Endothelial cell of umbilical vein (primary cell): ENCODE measurements at regions not wholly inside any gene's neighbourhood (a gene's known extent, or its start where the extent isn't known, plus 50 kb on each side); places are given as distances from the start of the nearest gene placed in this dataset.

Experiments used
- BruUV-seq: library from RNA; stranded (reverse); fragments of 400-500 nt; replicated peaks from 2 replicates; lab custom pipeline; 2021; lab: Mats Ljungman, UMichigan
- CTCF ChIA-PET: fragments of 300-600, 350-600 bp; sonication (Branson Sonifier 250); formaldehyde crosslinking; loops from one replicate; lab custom pipeline; 2021; ENCODE audit warnings: antibody characterized with exemption, inconsistent platforms; lab: Charles Lee
- POLR2A ChIA-PET: fragments of 300-600, 350-600 bp; sonication (Branson Sonifier 250); formaldehyde crosslinking; loops from one replicate; lab custom pipeline; 2021; ENCODE audit warnings: antibody characterized with exemption, inconsistent platforms; lab: Charles Lee
- DNase-seq: peaks from one replicate; pipeline ENCODE4 v3.0.0-alpha.2; 2011; ENCODE audit warnings: low read depth, low spot score
- FAIRE-seq: peaks from 2 replicates; lab custom pipeline; 2011; peaks lifted over from hg19 to GRCh38; lab: Jason Lieb, UNC
- H2AFZ ChIP-seq: 2 replicates; pipeline ENCODE4 v1.6.0; 2012; ENCODE audit warnings: low read depth, low read length, control low read depth, inconsistent platforms
- H3K27ac ChIP-seq: 2 replicates; pipeline ENCODE4 v1.5.1; 2011; ENCODE audit warnings: low read depth, mild to moderate bottlenecking, control low read depth, low read length, moderate library complexity; ENCODE audit not compliant: insufficient read depth
- H3K27me3 ChIP-seq, 2 experiments: 2 replicates each; pipeline versions ENCODE4 v1.6.0 to v1.6.1; 2011; ENCODE audit warnings: low read length in 2 of 2, mixed read lengths in 1 of 2; ENCODE audit not compliant: control insufficient read depth in 2 of 2, insufficient read depth in 2 of 2
- H3K36me3 ChIP-seq, 2 experiments: 2 replicates in 1 of 2; 3 replicates in 1 of 2; pipeline ENCODE4 v1.5.1; 2011; ENCODE audit warnings: low read length in 2 of 2, mild to moderate bottlenecking in 1 of 2, moderate library complexity in 1 of 2; ENCODE audit not compliant: control insufficient read depth in 2 of 2, insufficient read depth in 2 of 2; ENCODE audit errors: extremely low read depth in 1 of 2
- H3K4me1 ChIP-seq: 3 replicates; pipeline ENCODE4 v1.5.1; 2011; ENCODE audit warnings: mild to moderate bottlenecking, low read length; ENCODE audit not compliant: control insufficient read depth, insufficient read depth; ENCODE audit errors: extremely low read depth
- H3K4me2 ChIP-seq: 2 replicates; pipeline ENCODE4 v1.6.1; 2011; ENCODE audit warnings: low read length, control low read depth, mixed read lengths; ENCODE audit not compliant: insufficient read depth
- H3K4me3 ChIP-seq, 3 experiments: fragments of 200-600 bp in 1 of 3; sonication (generic), shearing (Covaris generic) in 1 of 3; replicated peaks in 1 of 3; 2 replicates each; pipeline ENCODE4 v1.5.1; 2011 to 2016; ENCODE audit warnings: control low read depth in 3 of 3, low read length in 3 of 3, mild to moderate bottlenecking in 2 of 3, inconsistent platforms in 1 of 3, low read depth in 1 of 3, moderate library complexity in 1 of 3; ENCODE audit not compliant: insufficient read depth in 1 of 3
- H3K79me2 ChIP-seq: 2 replicates; pipeline ENCODE4 v1.6.0; 2012; ENCODE audit warnings: low read length, inconsistent platforms; ENCODE audit not compliant: control insufficient read depth, insufficient read depth
- H3K9ac ChIP-seq: replicated peaks from 2 replicates; pipeline ENCODE3; 2011; ENCODE audit warnings: low read length, control low read depth; ENCODE audit not compliant: insufficient read depth; ENCODE audit errors: extremely low read depth
- H3K9me1 ChIP-seq: replicated peaks from 3 replicates; pipeline ENCODE4 v1.6.0; 2011; ENCODE audit warnings: mild to moderate bottlenecking, low read length; ENCODE audit not compliant: control insufficient read depth, insufficient read depth; ENCODE audit errors: extremely low read depth
- H3K9me3 ChIP-seq: replicated peaks from 2 replicates; pipeline ENCODE4 v1.5.1; 2012; ENCODE audit warnings: low read length, inconsistent platforms; ENCODE audit not compliant: control insufficient read depth, insufficient read depth
- H4K20me1 ChIP-seq: replicated peaks from 2 replicates; pipeline ENCODE3; 2011; ENCODE audit warnings: mild to moderate bottlenecking, low read length; ENCODE audit not compliant: control insufficient read depth, insufficient read depth; ENCODE audit errors: extremely low read depth
- CTCF ChIP-seq, 2 donors: IDR thresholded peaks; 1 replicate in 1 of 2; 2 replicates in 1 of 2; pipeline ENCODE4 v1.5.1; 2011; ENCODE audit warnings: low read length in 2 of 2, mild to moderate bottlenecking in 2 of 2, moderate library complexity in 2 of 2, control low read depth in 1 of 2, inconsistent platforms in 1 of 2, low read depth in 1 of 2; ENCODE audit not compliant: insufficient read depth in 1 of 2; ENCODE audit errors: extremely low read depth in 1 of 2
- EZH2 ChIP-seq: IDR thresholded peaks from 2 replicates; pipeline ENCODE4 v1.6.1; 2012; ENCODE audit warnings: borderline replicate concordance, low read depth, mild to moderate bottlenecking, moderate library complexity, low read length, inconsistent platforms; ENCODE audit not compliant: severe bottlenecking
- FOS ChIP-seq: IDR thresholded peaks from 2 replicates; pipeline ENCODE4 v1.6.1; 2011; ENCODE audit warnings: mild to moderate bottlenecking, low read length, moderate library complexity, borderline replicate concordance; ENCODE audit not compliant: insufficient read depth
- GATA2 ChIP-seq: IDR thresholded peaks from 2 replicates; pipeline ENCODE4 v1.7.0; 2011; ENCODE audit warnings: low read depth, mild to moderate bottlenecking, moderate library complexity, mixed read lengths, low read length; ENCODE audit not compliant: insufficient read length, insufficient read depth
- JUN ChIP-seq: IDR thresholded peaks from 2 replicates; pipeline ENCODE4 v1.6.1; 2011; ENCODE audit warnings: borderline replicate concordance, low read depth; ENCODE audit not compliant: insufficient read length, insufficient read depth
- MYC ChIP-seq: IDR thresholded peaks from one replicate; pipeline ENCODE4 v1.6.1; 2011; ENCODE audit warnings: mild to moderate bottlenecking, low read depth, low read length
- POLR2A ChIP-seq: IDR thresholded peaks from 2 replicates; pipeline ENCODE4 v1.6.1; 2012; ENCODE audit warnings: low read depth, mild to moderate bottlenecking, control low read depth, low read length
- POLR2AphosphoS5 ChIP-seq: IDR thresholded peaks from 2 replicates; pipeline ENCODE4 v1.6.1; 2012; ENCODE audit warnings: low read depth, mild to moderate bottlenecking, control low read depth, low read length, moderate library complexity; ENCODE audit not compliant: insufficient read depth
- dilution Hi-C: fragments of 300-500 bp; cut with MboI; formaldehyde crosslinking; loops from one replicate; pipeline ENCODE4 v1.15.0; 2019; ENCODE audit warnings: low sequenced_read_pairs; ENCODE audit not compliant: extremely low pct_ligation_motif_present
- intact Hi-C: fragments of 100-400 bp; cut with micrococcal nuclease; formaldehyde crosslinking; loops from one replicate; pipeline ENCODE4 v1.10.0; 2022
- TF ChIP-seq, protein P1 (sequence below): IDR thresholded peaks from 2 replicates; pipeline ENCODE4 v1.6.1; 2011; ENCODE audit not compliant: insufficient read depth, insufficient read length

DNA sequence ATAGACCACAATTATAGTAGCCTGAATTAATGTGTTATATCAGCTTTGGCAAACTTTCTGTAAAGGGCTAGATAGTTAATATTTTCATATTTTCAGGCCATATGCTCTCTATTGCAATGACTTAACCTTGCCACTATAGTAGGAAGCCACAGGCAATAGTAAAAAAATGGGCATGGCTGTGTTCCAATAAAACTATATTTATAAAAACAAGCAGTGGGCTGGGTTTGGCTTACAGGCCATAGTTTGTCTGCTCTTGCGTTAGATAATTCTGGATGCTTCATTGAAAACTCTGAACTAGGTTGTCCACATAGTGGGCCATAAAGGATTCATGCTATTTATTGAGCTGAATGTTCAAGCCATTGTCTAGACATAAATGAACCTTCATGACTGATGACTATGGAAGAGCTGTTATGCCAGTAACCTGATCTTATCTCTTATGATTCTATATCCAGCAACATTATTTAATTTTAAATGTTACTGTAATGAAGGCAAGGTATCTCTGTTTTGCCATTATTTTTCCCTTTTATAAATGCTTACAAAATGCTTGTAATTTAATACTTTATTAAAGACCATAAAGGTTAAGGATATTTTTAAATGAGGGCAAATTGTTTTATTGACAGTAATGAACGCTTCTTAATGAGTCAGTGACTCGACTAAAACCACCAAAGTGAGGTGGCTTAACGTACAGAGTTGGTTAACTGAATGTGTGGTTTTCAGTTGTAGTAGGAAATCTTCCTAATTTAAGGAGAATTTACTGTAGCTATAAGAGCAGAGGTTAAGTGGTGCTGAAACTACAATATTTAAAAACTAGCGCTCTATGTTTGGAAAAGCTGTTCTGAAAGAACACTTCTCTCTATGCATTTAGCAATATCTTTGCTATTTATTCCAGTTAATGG lies 560.6 kb downstream of the PRR16 start:
- DNase-seq = peak; percentile 13
- dilution Hi-C loops (no loop called here), intact Hi-C loops (no loop called here)
- ChIA-PET CTCF (interaction anchor here (0.6 to 1.4 kb wide), 2 partner anchors 10 to 12 kb away, joined by 3 read pairs; no protein-coding TSS in a partner anchor), POLR2A (no interaction called here)
- no peaks in the 10 kb centered on the region for H3K9me3 ChIP-seq
- H3K4me3 ChIP-seq = no peak overlapping the region
- no peaks in the 10 kb centered on the region for H3K9me1 ChIP-seq
- no peak overlapping the region for H3K9ac ChIP-seq
- H3K4me2 ChIP-seq = no peak overlapping the region
- no peaks in the 10 kb centered on the region for H3K36me3 ChIP-seq
- H3K4me1 ChIP-seq = no peaks in the 10 kb centered on the region
- no TSS peak for BruUV-seq
- no peaks in the 10 kb centered on the region for H4K20me1 ChIP-seq
- no peaks in the 10 kb centered on the region for H3K79me2 ChIP-seq
- H3K27me3 ChIP-seq = no peaks in the 10 kb centered on the region
- H3K27ac ChIP-seq = no peak overlapping the region
- no peak overlapping the region for H2AFZ ChIP-seq
- TF ChIP-seq MYC (no peak), POLR2AphosphoS5 (no peak), JUN (no peak), FOS (no peak), GATA2 (no peak), POLR2A (no peak), CTCF (IDR thresholded peaks at IDR 0.05; ENCODE audit: extremely low read depth in 1 of 2, insufficient read depth in 1 of 2, low read depth in 1 of 2, low read length in 2 of 2) (no peak), EZH2 (no peak)
- TF ChIP-seq, protein P1, sequence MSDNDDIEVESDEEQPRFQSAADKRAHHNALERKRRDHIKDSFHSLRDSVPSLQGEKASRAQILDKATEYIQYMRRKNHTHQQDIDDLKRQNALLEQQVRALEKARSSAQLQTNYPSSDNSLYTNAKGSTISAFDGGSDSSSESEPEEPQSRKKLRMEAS = no peak
- FAIRE-seq = no peak
